ENCODE measurements at regions not wholly inside any gene's neighbourhood (a gene's known extent, or its start where the extent isn't known, plus 50 kb on each side); places are given as distances from the start of the nearest gene placed in this dataset.

- TF ChIP-seq POLR2A (IDR thresholded peaks at IDR 0.05; ENCODE audit: low read depth, low read length), result no peak
- TF ChIP-seq POLR2AphosphoS5 (IDR thresholded peaks at IDR 0.05; ENCODE audit: low read depth, low read length), result no peak
Measured at GRCh38 chr18:43879415-43879814, 602.1 kb upstream of the SYT4 start.
